ENCODE measurements at regions not wholly inside any gene's neighbourhood (a gene's known extent, or its start where the extent isn't known, plus 50 kb on each side); places are given as distances from the start of the nearest gene placed in this dataset.

DNA sequence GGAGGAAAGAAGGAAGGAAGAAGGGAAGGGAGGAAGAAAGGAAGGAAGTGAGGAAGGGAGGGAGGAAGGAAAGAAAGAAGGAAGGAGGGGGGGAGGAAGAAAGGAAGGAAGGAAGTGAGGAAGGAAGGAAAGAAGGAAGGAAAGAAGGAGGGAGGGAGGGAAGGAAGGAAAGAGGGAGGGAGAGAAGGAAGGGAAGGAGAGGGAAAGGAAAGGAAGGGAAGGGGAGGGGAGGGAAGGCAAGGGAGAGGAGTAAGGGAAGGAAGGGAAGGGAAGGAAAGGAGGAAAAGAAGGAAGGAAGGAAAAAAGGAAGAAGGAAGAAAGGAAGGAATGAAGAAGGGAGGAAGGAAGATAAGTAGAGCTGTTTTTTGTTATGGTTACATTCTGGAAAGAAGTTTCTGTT, 141.2 kb downstream of the LRRC3B start:
- no peak for DNase-seq (ENCODE audit: low read depth)
- in situ Hi-C loops (cut with HindIII; ENCODE audit: low sequenced_read_pairs): no loop called here
- no peak overlapping the region for H3K4me3 ChIP-seq (ENCODE audit: low read depth, low read length)
- TF ChIP-seq, protein P1, sequence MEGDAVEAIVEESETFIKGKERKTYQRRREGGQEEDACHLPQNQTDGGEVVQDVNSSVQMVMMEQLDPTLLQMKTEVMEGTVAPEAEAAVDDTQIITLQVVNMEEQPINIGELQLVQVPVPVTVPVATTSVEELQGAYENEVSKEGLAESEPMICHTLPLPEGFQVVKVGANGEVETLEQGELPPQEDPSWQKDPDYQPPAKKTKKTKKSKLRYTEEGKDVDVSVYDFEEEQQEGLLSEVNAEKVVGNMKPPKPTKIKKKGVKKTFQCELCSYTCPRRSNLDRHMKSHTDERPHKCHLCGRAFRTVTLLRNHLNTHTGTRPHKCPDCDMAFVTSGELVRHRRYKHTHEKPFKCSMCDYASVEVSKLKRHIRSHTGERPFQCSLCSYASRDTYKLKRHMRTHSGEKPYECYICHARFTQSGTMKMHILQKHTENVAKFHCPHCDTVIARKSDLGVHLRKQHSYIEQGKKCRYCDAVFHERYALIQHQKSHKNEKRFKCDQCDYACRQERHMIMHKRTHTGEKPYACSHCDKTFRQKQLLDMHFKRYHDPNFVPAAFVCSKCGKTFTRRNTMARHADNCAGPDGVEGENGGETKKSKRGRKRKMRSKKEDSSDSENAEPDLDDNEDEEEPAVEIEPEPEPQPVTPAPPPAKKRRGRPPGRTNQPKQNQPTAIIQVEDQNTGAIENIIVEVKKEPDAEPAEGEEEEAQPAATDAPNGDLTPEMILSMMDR (IDR thresholded peaks at IDR 0.05; ENCODE audit: low read depth, low read length, missing control alignments): no peak

DNA sequence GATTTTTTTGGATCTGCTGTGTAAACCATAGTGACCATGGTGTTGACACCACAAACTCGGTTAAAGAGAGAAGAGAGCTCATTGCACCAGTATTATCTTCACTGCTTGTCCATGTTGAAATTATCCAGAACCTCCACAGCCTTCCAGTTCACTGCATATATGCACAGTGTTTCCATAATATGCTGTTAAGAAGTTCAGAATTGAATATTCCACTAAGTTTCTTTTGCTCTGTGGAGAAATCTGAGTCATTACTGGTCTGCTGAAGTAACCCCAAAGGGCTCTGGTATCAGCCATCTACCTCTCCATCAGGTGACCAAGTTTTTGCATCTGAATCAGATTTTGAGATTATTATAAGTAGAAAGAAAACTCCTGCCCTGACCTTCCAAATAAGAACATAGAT, 143.5 kb downstream of the LRRC3B start:
- no peak overlapping the region for H3K4me3 ChIP-seq (ENCODE audit: low read depth, low read length)
- no peak for DNase-seq (ENCODE audit: low read depth)
- TF ChIP-seq, protein P1 (IDR thresholded peaks at IDR 0.05; ENCODE audit: low read depth, low read length, missing control alignments): no peak
- in situ Hi-C loops (cut with HindIII; ENCODE audit: low sequenced_read_pairs): no loop called here

DNA sequence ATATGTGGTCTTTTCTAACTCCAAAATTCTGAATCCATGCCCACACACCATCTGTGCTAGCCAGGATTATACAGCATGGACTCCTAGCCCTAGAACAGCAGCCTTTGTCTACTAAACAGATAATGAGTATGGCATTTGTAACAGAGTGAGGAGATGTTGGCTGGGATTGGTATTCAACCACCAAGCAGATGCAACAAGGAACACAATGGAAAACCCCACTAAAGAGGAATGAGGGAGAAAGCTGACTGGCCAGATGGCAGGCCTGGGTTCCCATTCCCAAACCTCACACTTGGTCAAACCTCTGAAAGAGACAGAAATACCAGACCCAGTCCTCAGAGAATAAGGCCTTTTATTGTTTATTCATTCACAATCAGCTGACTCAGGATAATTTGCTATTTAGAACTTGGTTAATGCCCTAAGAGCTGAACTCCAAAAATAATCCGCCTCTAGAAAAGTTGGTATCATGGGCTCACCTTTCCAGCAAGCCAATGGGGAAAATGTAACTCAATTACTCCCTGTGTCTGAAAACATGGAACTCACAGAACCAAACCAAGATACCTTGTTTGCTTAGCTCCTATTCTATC, 145.6 kb downstream of the LRRC3B start:
- in situ Hi-C loops (cut with HindIII; ENCODE audit: low sequenced_read_pairs): no loop called here
- no peak for DNase-seq (ENCODE audit: low read depth)
- H3K4me3 ChIP-seq (ENCODE audit: low read depth, low read length): no peak overlapping the region
- TF ChIP-seq, protein P1 (IDR thresholded peaks at IDR 0.05; ENCODE audit: low read depth, low read length, missing control alignments): no peak

DNA sequence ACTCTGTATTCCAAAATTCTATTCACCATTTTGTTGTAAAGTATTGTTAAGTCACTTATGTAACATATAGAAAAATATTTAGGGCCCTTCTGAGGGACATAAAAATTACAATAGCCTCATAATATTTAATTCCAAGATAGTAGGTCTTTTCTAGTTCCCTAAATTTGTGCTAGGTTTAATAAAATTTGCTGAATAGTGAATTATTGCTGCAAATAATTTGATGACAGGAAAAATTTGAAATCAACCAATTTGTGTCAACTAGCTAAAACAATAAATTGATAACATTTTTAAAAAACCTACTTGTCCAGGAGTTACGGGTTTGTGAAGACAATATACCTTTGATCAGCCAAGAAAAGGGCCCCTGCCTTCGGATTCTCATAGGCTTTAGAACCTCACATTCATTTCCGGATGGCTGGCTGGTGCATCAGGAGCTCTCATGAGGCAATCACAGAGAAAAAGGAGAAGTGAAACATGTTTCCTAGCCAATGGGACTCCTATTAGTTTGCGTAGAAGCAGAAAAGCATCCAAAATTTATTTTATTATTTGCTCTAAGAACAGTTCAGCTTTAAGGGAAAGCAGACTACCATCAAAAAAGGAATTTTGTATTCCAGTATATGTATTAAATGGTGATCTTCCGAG, 177.2 kb downstream of the LRRC3B start:
- no peak for DNase-seq (ENCODE audit: low read depth)
- TF ChIP-seq, protein P1 (IDR thresholded peaks at IDR 0.05; ENCODE audit: low read depth, low read length, missing control alignments): no peak
- no peak overlapping the region for H3K4me3 ChIP-seq (ENCODE audit: low read depth, low read length)
- in situ Hi-C loops (cut with HindIII; ENCODE audit: low sequenced_read_pairs): no loop called here

DNA sequence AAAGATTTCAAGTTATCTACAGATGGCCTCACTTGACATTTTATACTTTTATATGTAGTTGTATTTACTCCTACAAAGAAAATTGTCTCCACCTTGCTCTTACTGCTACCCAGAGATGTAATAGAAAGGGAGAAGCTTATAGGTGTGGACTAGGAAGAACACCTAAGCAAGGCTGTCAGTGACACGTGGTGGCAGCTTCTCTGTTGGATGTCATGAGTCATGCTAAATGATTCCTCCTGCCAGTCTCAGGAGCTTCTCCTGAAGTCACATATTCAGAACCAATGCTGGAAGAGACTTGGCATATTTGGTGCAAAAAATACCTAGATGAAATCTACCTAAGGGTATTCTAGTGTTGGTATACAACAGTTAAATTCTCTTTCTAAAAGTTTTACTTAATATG, 184.7 kb downstream of the LRRC3B start:
- no peak overlapping the region for H3K4me3 ChIP-seq (ENCODE audit: low read depth, low read length)
- no peak for DNase-seq (ENCODE audit: low read depth)
- TF ChIP-seq, protein P1 (IDR thresholded peaks at IDR 0.05; ENCODE audit: low read depth, low read length, missing control alignments): no peak
- in situ Hi-C loops (cut with HindIII; ENCODE audit: low sequenced_read_pairs): no loop called here

DNA sequence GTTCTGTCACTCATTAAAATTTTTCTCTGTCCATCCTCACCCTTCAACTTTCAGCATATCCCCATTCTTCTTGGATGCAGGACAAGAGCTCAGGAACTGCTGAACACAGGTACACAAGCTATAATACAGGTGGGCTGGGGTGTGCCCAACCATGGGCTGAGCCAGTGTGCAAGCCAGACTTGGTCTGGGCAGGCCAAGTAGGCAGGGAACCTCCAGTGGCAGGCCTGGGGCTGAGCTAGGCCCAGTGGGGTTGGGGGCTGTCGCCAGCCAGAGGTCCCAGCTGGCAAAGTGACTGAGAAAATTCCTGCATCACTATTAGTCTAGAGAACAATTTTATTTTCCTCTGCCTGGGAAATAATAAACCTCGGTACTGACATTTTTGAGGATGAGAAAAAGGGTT, 202.9 kb downstream of the LRRC3B start:
- in situ Hi-C loops (cut with HindIII; ENCODE audit: low sequenced_read_pairs): no loop called here
- H3K4me3 ChIP-seq (ENCODE audit: low read depth, low read length): no peak overlapping the region
- no peak for DNase-seq (ENCODE audit: low read depth)
- TF ChIP-seq, protein P1 (IDR thresholded peaks at IDR 0.05; ENCODE audit: low read depth, low read length, missing control alignments): no peak

Data from astrocyte of the cerebellum (primary cell).